ENCODE measurements at regions not wholly inside any gene's neighbourhood (a gene's known extent, or its start where the extent isn't known, plus 50 kb on each side); places are given as distances from the start of the nearest gene placed in this dataset.

- DNase-seq (ENCODE audit: low read depth), result no peak
Observed at GRCh38 chrX:39990388-39990787, 107.4 kb downstream of the BCOR start.

- DNase-seq (ENCODE audit: low read depth), result no peak
Observed at GRCh38 chrX:39992300-39992699, 105.5 kb downstream of the BCOR start.

- no peak for DNase-seq (ENCODE audit: low read depth)
Observed at GRCh38 chrX:39995457-39995856, 102.3 kb downstream of the BCOR start.

- DNase-seq (ENCODE audit: low read depth), result no peak
Observed at GRCh38 chrX:39996536-39996935, 101.2 kb downstream of the BCOR start.

GRCh38 chrX:39998636-39999406 is 98.9 kb downstream of the BCOR start:
- DNase-seq (ENCODE audit: low read depth), result no peak

Measured in HS-27A (cell line).